ENCODE measurements at regions not wholly inside any gene's neighbourhood (a gene's known extent, or its start where the extent isn't known, plus 50 kb on each side); places are given as distances from the start of the nearest gene placed in this dataset.

GRCh38 chr2:21326152-21326551 is 202.4 kb downstream of the TDRD15 start:
- no peak for TF ChIP-seq EZH2phosphoT487 (IDR thresholded peaks at IDR 0.05; ENCODE audit: borderline replicate concordance, low read length)
- no peak for TF ChIP-seq CTCF (IDR thresholded peaks at IDR 0.05; ENCODE audit: low read depth, low read length, poor library complexity, severe bottlenecking)
